Stimulated activated CD4-positive, alpha-beta T cell treated with anti-CD3 and anti-CD28 coated beads, Interleukin-1b, Interleukin-23, amount 100 ng/mL, for 48 hours (primary cell): ENCODE measurements at regions not wholly inside any gene's neighbourhood (a gene's known extent, or its start where the extent isn't known, plus 50 kb on each side); places are given as distances from the start of the nearest gene placed in this dataset.

Experiments used
- DNase-seq: peaks from one replicate; pipeline ENCODE4 v3.0.0-alpha.2; 2020

- DNase-seq: no peak
Observed at GRCh38 chr13:31614073-31614472, 125.3 kb upstream of the RXFP2 start.

GRCh38 chr13:31614704-31615103, 124.6 kb upstream of the RXFP2 start:
- no peak for DNase-seq

DNA sequence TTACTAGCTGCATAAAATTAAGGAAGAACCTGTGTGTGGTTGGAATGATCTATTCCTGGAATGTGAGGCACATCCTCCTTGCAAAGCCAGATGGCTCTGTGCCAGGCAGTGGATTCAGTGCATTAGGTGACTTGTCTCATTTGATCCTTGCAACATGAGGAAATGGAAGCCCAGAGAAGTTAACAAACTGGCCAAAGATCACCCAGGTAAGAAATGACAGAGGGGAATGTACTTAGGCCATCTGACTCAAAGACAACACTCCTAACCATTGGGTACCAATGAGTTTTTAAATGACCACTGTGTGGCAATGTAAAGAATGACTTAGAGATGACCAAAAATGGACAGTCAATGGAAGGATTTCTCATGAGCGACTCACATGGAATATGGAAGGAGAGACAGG, 114.2 kb upstream of the RXFP2 start:
- DNase-seq: no peak

DNA sequence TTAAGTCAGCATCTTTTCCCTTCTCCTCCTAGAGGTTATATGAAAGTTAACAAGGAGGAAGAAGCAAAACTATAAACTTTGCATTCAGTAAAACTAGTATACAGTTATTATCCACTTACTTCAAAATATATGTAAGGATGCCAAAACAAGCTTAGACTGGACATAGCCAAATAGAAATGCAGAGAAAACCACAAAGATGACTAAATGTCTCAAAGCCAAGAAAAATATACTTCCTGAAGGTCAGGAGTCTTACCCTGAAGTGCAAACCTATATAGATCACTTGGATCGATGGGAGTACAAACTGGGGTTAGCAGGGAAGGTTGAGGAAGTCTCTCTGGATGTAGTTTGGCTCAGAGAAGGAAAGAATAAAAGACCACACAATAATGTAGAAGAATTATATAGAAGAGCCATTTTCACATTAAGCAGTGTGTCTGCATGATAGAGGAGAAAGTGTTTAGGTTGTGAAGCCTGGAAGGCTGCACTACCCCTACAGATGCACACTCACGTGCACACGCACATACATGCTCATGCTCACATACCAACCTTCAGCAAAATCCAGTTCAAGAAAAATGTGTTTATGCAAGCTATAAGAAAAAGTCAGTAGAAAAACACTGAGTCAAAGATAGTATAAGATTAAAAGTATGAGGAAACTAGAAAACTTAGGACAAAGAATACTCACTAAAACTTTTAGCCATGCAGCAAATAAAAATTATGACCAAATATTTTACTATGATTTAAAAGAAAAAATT, 112.1 kb upstream of the RXFP2 start:
- DNase-seq: no peak

- no peak for DNase-seq
Observed at GRCh38 chr13:31629085-31629780, 110.1 kb upstream of the RXFP2 start.

DNA sequence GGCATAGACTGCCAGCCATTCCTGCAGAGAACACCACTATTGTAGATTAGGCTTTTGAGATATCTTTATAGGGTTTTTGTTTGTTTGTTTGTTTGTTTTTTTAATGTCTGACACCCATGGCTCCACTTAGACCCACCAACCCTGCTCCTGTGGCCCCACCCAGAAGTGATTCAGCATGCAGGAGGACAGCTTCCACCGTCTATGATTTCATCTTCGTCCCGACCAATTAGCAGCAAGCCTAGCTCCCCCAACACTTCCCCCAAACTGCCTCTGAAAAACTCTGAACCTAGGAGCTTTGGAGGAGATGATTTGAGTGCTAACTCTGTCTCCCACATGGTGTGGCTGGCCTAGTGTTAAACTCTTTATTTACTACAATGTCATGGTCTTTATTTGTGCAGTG, 108.3 kb upstream of the RXFP2 start:
- no peak for DNase-seq

GRCh38 chr13:31631746-31632145, 107.6 kb upstream of the RXFP2 start:
- no peak for DNase-seq

DNA sequence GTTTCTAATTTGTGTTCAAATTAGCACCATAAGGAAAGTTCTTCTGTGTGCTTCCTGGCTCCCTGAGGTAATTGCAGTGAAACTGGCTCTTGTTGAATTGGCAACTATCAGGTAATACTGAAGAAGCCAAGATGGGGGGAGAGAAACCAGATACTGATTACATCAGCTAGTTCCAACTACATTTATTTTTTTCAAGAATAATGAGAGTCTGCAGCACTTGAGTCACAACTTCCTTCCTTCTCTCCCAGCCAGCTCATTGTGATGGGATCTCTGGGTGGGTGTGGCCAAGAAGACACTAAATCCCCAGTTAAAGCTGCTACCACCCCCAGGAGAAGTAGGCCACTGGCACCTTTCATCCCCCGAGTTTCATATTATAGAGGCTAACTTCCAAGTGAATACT, 100.7 kb upstream of the RXFP2 start:
- DNase-seq: no peak

DNA sequence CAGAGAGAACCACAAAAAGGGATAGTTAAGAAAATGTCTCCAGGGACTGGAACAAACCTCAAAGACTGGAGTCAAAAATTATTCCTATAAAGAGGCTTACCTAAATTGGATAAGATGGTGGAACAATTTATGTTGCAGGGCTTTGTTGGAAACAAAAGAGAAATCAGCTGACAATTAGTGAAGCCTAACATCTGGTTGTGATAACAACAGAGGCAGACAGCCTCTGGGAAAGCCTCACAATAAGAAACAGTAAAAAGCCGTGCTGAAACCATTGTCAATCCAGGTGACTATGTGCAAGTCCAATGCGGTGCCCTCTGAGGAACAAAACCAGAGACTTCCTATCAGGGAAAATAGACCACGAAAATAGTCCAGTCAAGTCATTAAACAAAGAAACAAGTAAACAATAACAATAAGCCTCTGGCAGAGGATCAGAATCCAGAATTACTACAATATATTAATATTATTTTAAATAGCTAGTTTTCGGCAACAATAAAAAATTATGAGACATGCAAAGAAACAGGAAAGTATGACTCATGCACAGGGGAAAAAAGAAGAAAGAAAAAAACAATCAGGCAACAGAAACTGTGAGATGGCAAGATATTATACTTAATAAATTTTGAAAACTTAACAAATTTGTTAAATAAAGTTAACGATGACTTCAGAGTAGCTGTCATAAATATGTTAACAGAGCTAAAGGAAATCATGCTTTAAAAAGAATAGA, 99.7 kb upstream of the RXFP2 start:
- no peak for DNase-seq

- no peak for DNase-seq
Observed at GRCh38 chr13:31649766-31650165, 89.6 kb upstream of the RXFP2 start.

- no peak for DNase-seq
Observed at GRCh38 chr13:31653730-31654129, 85.6 kb upstream of the RXFP2 start.

DNA sequence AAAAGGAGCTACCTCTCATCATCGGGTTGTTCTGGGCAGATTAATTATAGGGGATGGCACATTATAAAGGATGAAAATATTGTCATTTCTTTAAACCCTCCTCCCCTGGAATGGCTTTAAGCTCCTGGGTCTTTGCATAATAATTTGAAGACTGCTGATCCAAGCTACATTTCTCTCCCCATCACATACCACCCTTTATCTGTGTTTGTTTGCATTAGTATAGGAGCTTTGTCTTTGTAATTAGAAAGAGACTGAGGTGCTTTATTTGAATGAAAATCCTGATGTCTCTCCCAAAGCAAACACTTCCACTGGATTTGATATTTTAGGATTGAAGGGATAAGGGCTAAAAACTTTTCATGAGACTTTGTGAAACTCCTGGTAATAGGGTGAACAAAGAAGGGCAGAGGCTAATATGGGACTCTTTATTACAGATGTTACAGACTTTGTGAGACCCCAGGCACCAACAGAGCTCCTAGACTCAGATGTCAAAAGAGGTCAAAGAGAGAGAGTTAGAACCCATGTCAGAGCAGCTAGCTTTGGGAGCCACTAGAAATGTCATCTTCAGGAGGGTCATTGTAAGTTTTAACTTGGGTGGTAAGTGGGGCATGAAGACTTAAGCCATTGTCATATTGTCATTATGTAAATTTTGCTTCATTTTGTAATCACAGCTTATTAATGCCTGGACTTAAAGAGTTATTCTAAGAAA, 75.3 kb upstream of the RXFP2 start:
- DNase-seq: no peak

- no peak for DNase-seq
Observed at GRCh38 chr13:31670831-31671617, 68.3 kb upstream of the RXFP2 start.

GRCh38 chr13:31674051-31674450, 65.3 kb upstream of the RXFP2 start:
- DNase-seq: no peak

DNA sequence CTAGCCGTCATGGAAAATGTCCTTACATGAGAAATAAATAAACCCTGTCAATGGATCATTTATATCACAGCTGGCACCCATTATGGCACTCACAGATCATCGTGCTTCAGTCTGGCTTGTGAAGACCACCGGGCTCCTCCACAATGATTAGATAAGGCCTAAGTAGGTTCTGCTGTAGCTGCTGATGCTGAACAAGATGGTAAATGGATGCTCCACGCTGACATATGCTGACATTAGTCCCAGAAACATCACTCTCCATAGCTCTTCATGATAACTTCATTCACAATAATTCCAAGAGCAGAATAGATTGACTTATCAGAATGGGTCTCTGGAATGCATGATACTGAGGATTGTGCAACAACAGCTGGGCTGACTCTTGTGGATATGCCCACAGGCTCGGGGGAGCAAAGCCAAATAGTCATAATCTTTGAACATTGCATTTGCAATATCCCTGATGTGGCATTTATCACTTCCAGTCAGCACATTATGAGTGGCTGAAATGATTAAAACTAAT, 63.8 kb upstream of the RXFP2 start:
- no peak for DNase-seq

- no peak for DNase-seq
Observed at GRCh38 chr13:31681133-31681532, 58.2 kb upstream of the RXFP2 start.

GRCh38 chr13:31684466-31684865, 54.9 kb upstream of the RXFP2 start:
- DNase-seq: no peak

- no peak for DNase-seq
Observed at GRCh38 chr13:31686670-31687425, 52.5 kb upstream of the RXFP2 start.
